ENCODE measurements at regions not wholly inside any gene's neighbourhood (a gene's known extent, or its start where the extent isn't known, plus 50 kb on each side); places are given as distances from the start of the nearest gene placed in this dataset. TPM values are rescaled to one million over a fixed set of nuclear protein-coding genes. Genes with fewer than 3 reads are reported as not detected.
"Not testable (repeated sequence)": the region's sequence is repeated elsewhere in the genome, so short reads cannot be mapped to it uniquely, and the experiment has no call there.

GRCh38 chr21:10461445-10461844, 59.9 kb upstream of the TPTE start:
- H3K27ac ChIP-seq; DNase-seq; H3K36me3 ChIP-seq (replicated peaks in 1 of 2; ENCODE audit: insufficient read depth in 1 of 2, low read depth in 2 of 2); intact Hi-C loops (cut with DNase I); H3K9me3 ChIP-seq; H3K4me1 ChIP-seq; ATAC-seq; H3K27me3 ChIP-seq; H3K4me3 ChIP-seq: not testable (repeated sequence)
- peak in 1 of 7 experiments; percentile 5 for TF ChIP-seq CTCF (IDR thresholded peaks at IDR 0.05)
- 40 to 51% methylated on average over 8 of the region's 8 CpGs for WGBS, 2 donors

DNA sequence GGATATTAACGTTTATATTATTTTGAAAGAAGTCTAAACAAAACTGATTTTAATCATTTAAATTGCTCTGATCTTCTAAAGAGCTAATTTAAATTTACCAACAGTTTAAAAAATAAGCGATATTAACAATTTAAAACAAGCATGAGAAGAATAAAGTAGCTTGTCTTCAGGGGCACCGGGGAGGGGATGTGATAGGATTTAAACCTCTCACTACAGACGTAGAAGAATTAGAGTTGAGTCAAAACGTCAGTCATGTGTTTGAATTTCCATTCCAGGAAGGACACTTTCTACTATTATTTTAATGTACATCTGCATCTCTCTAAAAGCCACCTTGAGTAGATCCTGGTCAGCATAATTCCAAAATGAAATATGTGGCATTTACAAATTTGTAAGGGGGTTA, 58.2 kb upstream of the TPTE start:
- no peak for TF ChIP-seq POLR2A (IDR thresholded peaks at IDR 0.05)
- no peak for TF ChIP-seq CTCF (IDR thresholded peaks at IDR 0.05)
- ATAC-seq: no peak

DNA sequence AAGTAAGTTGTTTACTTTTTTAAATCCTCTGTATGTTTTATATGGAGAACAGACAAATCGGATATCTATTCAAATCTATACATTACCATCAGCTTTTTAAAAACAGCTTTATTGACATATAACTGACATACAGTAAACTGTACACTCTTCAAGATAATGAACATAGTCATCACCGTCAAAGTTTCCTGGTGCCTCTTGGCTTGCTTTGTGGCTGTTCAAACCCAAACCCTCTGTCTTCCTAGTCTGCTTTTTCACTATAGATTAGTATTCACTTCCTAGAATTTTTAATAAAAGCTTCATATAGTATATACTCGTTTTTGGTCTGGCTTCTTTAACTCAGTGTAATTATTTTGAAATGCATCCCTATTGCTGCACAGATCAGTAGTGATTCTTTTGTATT, 56.4 kb upstream of the TPTE start:
- TF ChIP-seq POLR2A (IDR thresholded peaks at IDR 0.05): no peak
- no peak for TF ChIP-seq CTCF (IDR thresholded peaks at IDR 0.05)
- WGBS, 2 donors: 23 to 27% methylated on average over 3 of the region's 3 CpGs
- no peaks in the 10 kb centered on the region for H3K36me3 ChIP-seq (replicated peaks in 1 of 2; ENCODE audit: insufficient read depth in 1 of 2, low read depth in 2 of 2)
- H3K4me3 ChIP-seq: no peak overlapping the region
- ATAC-seq (peak; percentile 15), DNase-seq (no peak)
- H3K27me3 ChIP-seq: no peaks in the 10 kb centered on the region
- no peaks in the 10 kb centered on the region for H3K4me1 ChIP-seq
- intact Hi-C loops (cut with DNase I): no loop called here
- H3K27ac ChIP-seq: no peak overlapping the region
- peaks cover 0 to 4% (median 0%) of the 10 kb centered on the region in 3 donors for H3K9me3 ChIP-seq

More for the DNA sequence above, 58.2 kb upstream of the TPTE start:
- Histone ChIP-seq H3K4me3 (no peak overlapping the region), H3K36me3 (replicated peaks in 1 of 2; ENCODE audit: insufficient read depth in 1 of 2, low read depth in 2 of 2) (no peaks in the 10 kb centered on the region), H3K4me1 (no peaks in the 10 kb centered on the region), H3K27ac (no peak overlapping the region), H3K9me3 (peaks cover 0 to 6% (median 0%) of the 10 kb centered on the region in 3 donors), H3K27me3 (no peaks in the 10 kb centered on the region)
- intact Hi-C loops (cut with DNase I): no loop called here
- WGBS, 2 donors: 21 to 24% methylated on average over 5 of the region's 5 CpGs
- DNase-seq: no peak

- H3K4me3 ChIP-seq; intact Hi-C loops (cut with DNase I); H3K27me3 ChIP-seq; H3K36me3 ChIP-seq (replicated peaks in 1 of 2; ENCODE audit: insufficient read depth in 1 of 2, low read depth in 2 of 2); H3K27ac ChIP-seq; H3K4me1 ChIP-seq; H3K9me3 ChIP-seq; DNase-seq: not testable (repeated sequence)
- WGBS, 2 donors: 36 to 48% methylated on average over 10 of the region's 10 CpGs
- peak; percentile 5 for ATAC-seq
These were observed 55.8 kb upstream of the TPTE start for GRCh38 chr21:10465524-10466110.

DNA sequence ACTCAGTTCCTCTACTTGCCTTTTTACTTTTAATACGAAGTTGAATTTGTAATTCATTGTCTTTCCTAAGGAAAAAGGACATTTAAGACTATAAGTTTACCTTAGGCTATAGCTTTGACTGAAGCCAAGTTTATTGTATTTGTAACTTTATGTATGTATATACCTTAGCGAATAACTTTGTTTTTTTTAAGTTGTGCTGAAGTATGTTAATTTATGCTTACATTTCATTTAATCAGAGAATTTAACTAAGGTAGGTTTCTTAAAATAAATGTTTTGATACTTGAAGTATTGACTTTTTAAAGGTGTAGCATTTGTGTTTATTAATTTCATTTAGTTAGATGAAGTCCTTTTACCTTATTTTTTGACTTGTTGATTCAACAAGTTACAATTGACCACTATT, 55.2 kb upstream of the TPTE start:
- peaks cover 0 to 4% (median 0%) of the 10 kb centered on the region in 3 donors for H3K9me3 ChIP-seq
- no peak for DNase-seq
- TF ChIP-seq CTCF (IDR thresholded peaks at IDR 0.05) (no peak), POLR2A (IDR thresholded peaks at IDR 0.05) (no peak)
- H3K27ac ChIP-seq: no peak overlapping the region
- ATAC-seq: no peak
- no peaks in the 10 kb centered on the region for H3K27me3 ChIP-seq
- intact Hi-C loops (cut with DNase I): no loop called here
- H3K4me1 ChIP-seq: no peaks in the 10 kb centered on the region
- 21 to 23% methylated on average over 2 of the region's 2 CpGs for WGBS, 2 donors
- no peak overlapping the region for H3K4me3 ChIP-seq
- no peaks in the 10 kb centered on the region for H3K36me3 ChIP-seq (replicated peaks in 1 of 2; ENCODE audit: insufficient read depth in 1 of 2, low read depth in 2 of 2)

Small RNAs in the stretch of these regions (small RNA-seq; reads per million reads assigned to genes)
- not detected for gene AF254983.2

Measured in body of pancreas (tissue), 4 donors.